ENCODE measurements at regions not wholly inside any gene's neighbourhood (a gene's known extent, or its start where the extent isn't known, plus 50 kb on each side); places are given as distances from the start of the nearest gene placed in this dataset.
"Not testable (repeated sequence)": the region's sequence is repeated elsewhere in the genome, so short reads cannot be mapped to it uniquely, and the experiment has no call there.

DNA sequence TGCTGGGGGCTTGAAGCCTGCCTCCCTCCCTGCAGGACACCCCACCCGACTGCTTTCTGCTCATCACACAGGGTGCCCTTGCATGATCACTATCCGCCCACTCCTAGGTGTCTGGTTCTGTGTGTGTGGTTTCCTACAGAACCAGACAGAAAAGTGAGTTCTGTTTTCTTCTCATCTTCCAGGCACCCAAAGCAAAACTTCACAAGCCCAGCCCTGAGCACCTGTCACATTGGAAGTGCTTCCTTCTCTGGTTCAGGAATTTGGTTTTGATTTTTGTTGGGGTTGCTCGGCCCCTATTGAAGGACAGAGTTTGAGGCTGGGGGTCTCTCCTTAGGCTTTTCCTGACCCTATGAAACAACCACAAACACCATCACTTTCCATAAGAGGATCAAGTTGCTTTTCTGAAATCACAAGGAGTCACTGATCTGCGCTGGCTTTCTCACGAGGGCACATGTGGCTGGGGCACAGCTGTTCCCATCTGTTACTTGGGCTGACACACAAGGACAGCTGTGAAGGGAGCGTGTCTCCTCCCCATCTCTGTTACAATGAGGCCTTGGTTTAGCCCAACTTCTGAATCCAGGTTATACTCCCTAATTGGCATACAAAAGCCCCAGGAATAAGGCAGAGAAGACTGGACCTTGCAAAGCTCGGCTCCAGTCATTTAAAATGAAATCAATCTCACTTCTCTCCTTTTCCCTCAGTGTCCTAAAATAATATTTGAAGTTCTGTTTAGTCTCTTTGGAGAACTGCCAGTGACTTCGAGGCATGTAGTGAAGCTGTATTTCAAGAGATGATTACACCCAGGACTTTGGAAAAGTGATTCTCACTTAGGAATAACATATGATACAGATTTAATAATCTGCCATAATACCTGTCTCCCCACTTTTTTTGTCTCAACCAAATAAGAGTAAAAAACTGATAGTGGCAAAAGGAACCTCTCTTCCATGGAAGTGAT is 213.1 kb upstream of the GAS1 start:
- DNase-seq: no peak

DNA sequence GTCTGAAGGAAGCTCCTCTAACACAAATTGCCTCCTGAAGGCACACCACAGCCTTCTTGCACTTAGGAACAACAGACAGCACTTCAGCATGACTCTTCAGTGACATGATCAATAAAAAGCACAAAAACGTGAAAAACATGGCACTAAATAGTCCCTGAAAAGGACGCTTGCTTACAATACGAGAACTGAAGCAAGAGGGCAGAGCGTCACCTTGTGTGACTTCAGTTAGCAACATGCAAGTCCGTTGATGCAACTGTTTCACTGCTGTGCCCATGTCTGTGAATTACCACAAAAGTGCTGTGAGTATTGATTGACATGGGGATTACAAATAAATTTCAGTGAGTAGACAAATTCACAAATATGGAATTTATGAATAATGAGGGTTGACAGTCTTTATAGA is 219.9 kb upstream of the GAS1 start:
- no peak for DNase-seq

DNA sequence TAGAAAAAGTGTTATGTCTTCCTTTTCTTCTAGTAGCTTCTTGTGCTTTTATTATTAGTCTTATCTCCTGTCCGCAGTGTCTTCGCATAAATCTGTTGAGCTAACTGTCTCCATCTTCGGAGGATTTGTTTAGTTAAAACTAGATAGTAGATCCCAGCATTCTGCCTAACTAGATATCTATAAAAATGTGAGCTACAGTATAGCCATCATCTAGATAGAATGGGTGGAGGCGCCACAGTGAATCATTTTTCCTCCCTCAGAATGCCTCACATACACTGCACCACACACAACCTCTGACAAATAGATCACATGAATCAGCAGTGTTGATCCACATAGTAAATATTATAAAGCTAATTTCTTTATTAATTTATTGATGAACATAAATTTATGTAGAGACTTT is 220.3 kb upstream of the GAS1 start:
- no peak for DNase-seq

DNA sequence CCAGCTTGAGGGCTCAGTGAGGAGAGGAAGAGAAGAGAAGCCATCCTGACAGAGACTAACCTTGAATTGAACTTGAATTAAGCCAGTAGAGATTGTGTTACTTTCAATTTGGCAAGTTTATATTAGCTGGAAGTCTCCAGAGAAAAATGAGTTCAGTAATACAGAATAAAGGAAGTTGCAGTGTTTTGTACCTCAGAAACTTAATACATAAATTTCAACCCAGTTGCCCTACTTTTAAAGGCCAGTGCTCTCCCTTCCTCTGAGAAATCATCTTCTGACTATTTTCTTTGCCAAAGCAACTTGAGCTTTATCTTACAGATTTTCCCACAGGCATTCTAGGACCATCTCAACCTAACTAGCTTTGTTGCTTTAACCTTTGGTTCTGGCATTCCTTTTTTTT is 231.0 kb upstream of the GAS1 start:
- no peak for DNase-seq

DNA sequence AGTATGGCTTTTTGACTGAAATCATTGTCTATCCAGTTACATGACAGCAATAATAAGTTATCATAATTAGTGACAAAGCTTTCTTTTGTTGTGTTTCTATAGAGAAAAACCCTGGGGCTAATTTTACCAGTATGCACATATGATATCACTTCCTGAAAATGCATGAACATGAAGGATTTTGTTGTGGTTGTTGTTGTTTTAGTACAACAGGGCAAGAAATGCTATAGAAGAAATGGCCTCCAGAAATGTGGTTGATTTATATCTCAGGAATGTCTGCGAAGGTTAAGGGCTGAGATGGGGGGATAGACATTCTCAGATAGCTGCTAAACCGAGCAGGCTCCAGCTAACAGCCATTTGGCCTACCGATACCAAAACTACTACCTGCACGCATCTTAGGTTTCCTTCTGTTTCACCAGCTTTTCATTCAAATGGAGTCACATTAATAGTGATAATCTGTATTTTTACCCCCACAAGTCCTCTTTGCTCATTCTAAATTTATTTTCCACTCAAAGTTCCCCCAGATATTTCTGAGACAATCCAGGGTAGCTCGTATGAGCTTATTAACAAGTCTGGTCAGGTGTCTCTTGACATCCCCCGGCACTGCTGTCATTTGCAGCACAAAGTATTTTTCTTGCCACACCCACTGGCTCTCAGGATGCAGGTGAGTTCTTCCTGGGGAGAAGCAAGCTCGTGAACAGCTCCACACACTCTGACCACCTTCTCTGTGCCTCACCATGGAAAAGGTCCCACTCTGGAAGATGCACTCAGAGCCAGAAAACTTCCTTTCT is 232.4 kb upstream of the GAS1 start:
- no peak for DNase-seq

DNA sequence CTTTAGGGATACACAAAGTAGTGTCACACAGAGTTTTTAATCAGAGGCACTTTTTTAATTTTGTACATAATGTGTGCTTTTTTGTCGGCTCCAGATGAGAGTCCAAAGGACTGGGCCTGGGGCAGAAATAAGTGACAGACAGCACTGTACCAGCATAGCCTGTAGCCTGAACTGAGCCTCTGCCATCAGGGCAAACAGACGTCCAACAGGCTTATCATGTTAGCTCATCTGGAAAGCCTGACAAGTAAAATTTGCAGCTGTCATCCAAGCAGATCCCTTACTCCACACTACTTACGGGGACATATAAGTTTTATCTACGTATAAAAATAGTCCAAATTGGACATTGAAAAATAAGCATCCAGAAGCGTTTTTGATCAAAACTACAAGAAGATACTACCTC is 233.1 kb upstream of the GAS1 start:
- no peak for DNase-seq

DNA sequence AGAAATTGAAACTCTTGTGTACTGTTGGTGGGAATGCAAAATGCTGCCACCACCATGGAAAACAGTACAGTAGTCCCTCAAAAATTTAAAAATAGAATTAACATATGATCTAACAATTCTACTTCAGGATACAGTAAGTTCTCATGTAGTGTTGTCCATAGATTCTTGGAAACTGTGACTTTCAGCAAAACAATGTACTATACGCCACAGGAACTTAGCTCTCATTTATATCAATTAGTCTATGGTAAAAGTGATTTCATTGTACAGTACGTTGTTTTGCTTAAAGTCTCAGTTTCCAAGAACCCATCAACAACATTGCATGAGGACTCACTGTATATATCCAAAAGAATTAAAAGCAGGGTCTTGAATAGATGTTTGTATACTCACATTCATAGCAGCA is 233.5 kb upstream of the GAS1 start:
- DNase-seq: no peak

DNA sequence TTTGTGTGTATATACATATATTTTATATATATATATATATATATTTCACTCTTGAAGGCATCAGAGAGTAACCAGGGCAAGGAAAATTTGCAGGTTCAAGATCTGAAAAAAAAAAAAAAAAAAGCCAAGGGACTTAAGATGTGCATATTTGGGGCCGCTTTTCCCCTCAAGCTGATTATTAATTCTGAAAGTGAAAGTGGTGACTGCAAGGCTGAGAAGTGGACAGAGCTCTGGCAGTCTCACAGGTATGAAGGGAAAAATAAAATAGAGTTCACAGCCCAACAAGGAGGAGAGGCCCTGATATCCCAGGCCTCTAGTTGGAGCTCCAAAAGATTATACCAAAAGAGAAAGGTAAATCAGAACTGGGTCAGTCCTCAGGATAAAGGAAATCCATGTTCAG is 234.4 kb upstream of the GAS1 start:
- no peak for DNase-seq

DNA sequence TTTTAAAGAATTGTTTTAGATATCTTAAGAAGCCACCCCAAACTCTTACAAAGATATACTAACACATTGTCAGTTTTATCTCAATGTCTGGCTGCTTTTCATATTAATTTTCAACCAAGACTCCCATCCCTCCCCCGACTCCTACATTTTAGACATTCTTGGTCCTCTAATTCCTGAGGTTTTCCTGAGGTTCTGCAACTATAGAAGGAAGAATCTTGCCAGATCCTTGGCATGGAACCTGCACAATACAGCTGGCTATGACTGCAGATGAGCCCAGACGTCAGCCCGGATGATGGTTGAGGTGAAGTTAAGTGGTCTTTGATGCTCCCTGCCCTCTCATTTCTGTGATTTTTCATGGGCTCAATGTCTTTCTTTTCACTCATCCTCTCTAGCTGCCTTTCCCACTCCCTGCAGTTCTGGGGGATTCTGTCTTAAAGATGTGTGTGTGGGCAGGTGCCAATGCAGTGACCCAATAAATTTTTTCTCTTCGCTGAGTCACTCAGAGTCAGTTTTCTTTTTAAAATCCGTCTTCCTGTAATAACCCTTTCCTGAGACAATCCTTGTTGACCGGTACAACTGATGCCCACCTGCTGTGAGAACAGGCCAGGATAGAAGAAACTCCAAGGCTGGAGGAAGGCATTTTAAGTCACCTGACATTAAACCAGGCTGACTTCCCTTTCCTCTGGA is 237.8 kb upstream of the GAS1 start:
- no peak for DNase-seq

DNA sequence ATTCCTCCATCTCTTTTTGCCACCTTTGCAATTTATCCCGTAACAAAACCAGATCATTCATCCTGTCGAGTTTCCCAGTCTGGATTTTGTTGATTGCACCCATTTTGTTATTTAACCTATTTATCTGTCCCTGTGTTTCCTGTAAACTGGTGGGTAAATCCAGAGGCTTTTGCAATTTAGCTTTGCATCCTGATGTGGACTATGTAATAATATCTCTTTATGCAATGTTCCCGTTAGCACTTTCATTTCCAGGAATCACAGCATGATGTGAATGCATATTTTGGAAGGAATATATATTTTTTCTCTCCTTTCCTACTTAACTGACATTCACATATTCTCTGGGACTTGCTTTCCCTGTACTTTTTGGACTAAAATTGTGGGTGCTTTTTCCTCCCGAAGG is 240.3 kb upstream of the GAS1 start:
- no peak for DNase-seq

DNA sequence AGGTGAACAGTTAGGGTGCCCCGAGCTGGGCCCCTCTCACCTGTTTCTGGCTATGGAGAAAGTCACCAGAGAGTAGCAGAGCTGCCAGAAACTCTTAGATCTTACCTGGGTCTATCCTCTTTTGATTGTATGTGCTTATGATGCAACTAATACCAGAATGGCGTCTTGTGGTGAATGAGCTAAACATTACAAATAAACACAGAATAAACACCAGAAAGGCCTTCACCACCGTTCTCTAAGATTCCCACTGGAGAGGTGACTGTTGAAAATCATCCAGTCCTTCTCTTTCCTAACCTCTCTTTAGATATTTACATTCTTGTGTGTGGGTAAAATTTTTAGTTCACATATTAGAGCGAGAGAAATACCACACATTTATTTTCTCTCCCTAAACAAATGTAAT is 241.7 kb upstream of the GAS1 start:
- no peak for DNase-seq

DNA sequence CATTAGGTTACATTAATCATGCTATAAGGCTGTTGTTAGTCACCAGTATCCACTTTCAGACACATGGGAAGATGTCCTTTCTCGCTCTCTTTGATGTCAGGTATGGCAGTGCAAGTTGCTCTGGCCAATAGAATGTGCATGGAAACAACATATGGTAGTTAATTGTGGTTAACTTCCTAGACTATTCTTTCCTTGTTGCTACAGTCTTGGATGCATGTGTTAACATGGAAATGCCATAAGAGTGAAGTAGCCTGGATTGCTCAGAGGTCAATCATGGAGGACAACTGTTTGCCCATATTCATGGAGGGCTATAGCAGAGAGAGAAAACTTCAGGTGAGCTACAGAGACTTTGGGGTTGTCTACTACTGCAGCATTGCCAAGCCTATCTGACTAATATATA is 245.8 kb upstream of the GAS1 start:
- no peak for DNase-seq

DNA sequence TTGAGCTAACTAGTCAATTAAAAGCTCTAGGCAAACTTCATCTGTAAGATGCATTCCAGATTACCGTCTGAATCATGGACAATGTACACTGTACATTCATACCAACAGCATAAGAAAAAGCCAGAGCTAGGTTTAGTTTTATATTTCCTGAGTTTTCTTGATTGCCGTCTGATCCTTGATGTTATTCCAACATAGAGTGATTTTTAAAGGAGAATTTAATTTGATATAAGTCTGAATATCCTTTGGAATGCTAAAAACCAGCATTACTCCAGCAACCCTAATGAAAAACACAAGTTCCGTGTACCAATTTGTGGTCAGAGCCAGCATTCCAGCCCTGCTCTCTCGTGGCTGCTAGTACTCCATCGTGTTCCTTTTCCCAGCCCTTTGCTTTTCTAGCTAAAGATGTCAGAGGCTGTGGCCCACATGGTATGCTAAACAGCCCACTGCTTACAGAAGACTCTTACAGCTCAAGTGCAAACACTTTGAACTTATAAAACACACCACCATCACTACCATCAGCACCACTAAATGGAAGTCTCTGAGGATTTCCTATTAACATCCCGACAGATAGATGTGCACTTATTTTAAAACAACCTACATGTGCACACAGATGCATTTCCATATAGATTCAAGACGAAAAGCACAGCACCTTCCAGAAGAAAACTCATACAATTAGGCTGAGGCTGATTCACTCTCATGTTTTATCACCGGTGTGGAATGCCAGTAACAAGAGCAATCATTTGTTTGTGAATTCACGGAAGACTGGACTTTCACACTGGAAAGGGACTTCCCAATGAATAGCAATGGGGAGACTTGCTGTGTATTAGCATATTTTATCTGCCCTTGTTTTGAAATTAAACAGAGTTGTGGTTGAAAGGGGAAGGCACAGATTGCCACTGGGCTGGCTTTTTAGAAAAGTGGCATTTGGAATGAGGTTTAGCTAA is 246.9 kb upstream of the GAS1 start:
- no peak for DNase-seq

DNA sequence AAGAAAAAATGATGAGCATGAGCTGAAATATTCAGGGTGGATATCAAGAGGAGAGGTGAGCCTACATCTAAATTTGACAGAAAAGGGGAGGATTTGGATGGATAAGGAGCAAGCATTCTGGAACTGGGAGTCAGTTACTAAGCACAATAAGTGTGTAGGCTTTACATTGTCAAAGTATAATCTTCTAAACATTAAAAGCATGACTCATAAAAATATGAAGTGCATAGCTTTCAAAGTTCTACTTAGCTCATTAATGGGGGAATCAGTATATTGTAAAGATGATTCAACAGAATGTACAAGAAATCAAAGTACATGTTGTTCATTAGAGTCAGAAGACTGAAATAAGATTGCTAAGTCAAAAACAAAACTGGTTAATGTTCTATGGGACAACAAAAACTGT is 248.0 kb upstream of the GAS1 start:
- no peak for DNase-seq

DNA sequence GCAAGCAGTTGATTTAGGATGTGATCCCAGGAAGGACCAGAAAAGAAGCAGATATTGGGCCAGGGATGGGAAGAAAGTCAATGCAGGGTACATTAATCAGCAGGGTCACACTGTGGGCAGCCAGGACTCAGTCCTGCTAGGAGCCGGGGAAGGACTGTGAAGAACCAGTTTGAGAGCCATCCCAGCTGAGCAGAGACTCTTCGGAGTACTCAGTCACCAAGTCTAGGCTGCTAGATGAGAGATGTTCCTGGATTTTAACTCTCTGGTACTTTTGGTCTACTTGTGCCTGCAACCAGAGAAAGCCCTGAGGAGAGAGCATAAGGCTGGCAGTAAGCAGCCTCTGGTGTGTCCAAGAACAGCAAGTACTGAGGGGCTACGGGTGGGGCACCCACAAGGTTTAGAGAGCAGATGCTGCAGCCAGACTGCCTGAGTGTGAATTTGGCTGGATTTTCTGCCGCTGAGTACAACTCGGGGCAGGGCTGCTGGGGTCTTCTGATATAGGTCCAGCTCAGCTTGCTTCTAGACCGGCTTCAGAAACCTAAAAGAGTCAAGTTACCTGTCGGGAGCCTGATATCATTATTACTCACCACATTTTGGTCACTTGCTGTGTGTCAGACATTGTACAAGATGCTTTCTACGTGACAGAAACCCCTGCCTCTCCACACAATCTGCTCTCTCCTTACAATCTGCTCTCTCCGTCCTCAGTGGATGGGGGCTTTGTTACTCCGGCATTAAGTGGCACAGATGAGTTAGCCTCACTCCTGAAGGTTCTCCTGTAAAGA is 250.2 kb upstream of the GAS1 start:
- DNase-seq: no peak

DNA sequence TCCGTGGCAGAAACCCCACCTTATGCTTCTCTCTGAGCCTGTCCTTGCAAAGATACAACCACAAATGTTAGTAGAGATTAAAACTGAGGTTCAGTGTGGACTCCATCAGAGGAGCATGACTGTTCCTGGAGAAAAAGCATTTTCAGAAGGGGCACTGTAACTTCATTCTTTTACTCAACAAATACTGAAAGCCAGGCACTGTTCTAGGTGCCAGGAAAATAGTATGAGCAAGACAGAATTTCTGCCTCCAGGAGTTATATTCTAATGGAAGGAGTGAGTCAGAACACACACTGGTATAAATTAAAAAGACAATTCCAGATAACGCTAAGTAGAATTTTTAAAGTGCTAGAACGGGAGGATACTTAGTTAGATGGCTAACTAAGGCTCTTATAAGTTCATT is 251.4 kb upstream of the GAS1 start:
- DNase-seq: no peak

DNA sequence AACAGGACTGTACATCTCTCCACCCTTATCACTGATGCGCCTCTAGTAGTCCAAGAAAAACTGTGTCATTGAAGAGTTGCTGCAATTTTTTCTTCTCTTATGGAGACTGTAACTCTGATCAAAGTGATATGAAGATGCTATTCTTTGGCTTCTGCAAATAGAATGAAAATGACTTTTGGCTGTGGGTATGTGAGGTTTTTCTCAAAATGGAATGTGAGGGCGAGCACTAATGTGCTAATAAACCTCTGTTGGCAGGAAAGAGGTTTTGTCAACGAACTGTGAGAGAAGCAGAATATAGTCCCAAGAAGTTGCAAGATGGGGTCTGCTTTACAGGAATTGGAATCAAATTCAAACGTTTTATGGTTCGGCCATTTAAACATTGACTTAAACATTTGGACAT is 252.0 kb upstream of the GAS1 start:
- DNase-seq: no peak

DNA sequence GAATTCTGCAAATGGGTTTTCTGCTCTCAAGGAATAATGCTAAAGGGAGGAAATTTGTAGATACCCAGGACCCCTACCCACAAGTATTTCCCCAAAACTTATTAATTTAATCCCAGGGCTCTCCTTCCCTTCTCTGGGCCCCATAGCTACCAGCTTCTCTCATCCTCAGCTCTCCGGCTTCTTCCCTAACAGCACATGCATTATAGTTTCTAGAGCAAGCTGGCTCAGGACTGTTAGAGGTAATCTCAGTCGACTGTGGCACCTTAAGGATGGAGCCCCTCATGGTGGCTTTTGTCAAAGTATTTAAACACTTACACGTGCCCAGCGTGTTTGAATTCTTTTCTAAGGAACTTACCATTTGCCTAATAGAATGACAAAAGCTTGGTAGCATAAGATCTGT is 252.5 kb upstream of the GAS1 start:
- DNase-seq: no peak

DNA sequence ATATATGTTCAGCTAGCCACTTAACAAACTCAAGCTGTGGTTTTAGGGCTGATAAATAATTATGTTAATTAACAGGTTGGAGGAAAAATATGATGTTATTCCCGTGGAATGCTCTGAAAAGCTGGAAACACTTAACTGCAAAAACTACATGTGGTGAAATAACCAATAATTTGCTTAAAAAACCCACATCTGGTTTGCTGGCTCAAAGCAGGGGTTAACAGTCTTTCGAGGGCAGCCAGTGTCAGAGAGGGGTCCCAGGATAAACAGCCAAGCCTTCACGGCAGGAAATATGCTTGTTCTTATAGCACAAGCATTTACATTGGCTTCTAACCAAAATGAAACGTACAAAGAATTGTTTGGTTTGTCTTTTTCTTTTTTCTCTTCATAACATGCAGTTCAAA is 254.0 kb upstream of the GAS1 start:
- no peak for DNase-seq

DNA sequence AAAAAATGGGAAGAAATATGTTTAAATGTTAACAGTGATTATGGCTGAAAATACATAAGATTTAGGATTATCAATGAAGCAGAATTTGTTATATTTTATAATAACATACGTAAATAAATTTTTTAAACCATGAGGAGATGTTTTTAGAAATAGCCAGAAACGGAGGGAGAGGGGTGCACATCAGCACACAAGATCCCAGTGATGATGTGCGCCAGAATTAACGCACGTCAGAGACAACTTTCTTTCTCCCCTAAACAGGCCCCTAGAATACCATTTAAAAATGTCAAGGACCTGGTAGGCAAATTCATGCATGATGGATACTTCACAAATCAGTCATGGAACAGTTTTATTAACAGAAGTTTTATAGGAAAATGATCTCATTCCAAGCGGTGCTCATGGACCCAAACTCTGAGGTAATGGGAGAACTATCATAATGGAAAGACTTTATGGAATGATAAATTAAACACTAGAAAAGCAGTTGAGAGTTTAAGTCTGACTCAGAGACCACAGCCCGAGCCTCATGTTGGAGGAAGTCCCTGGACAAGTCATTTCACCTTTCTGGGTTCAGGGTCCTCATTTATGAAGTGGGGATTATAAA is 258.9 kb upstream of the GAS1 start:
- DNase-seq: no peak

DNA sequence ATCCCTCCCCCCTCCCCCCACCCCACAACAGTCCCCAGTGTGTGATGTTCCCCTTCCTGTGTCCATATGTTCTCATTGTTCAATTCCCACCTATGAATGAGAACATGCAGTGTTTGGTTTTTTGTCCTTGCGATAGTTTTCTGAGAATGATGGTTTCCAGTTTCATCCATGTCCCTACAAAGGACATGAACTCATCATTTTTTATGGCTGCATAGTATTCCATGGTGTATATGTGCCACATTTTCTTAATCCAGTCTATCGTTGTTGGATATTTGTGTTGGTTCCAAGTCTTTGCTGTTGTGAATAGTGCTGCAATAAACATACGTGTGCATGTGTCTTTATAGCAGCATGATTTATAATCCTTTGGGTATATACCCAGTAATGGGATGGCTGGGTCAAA is 263.4 kb upstream of the GAS1 start:
- DNase-seq: not testable (repeated sequence)
